ENCODE measurements at regions not wholly inside any gene's neighbourhood (a gene's known extent, or its start where the extent isn't known, plus 50 kb on each side); places are given as distances from the start of the nearest gene placed in this dataset.

DNA sequence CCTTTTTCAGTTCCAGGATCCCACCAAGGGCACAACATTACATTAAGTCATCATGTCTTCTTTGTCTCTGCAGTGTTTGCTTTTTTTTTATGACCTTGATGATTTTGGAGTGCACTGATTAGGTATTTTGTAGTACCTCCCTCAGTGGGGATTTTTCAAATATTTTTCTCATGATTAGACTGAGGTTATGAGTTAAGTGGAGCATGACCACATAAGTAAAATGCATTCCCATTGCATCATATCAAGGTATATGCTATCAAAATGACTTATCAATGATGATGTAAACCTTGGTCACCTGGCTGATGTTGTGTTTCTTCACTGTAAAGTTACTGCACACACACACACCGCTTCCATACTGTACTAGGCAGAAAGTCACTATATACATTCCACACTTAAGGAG lies 96.7 kb upstream of the TRPC4 start:
- TF ChIP-seq, protein P1, sequence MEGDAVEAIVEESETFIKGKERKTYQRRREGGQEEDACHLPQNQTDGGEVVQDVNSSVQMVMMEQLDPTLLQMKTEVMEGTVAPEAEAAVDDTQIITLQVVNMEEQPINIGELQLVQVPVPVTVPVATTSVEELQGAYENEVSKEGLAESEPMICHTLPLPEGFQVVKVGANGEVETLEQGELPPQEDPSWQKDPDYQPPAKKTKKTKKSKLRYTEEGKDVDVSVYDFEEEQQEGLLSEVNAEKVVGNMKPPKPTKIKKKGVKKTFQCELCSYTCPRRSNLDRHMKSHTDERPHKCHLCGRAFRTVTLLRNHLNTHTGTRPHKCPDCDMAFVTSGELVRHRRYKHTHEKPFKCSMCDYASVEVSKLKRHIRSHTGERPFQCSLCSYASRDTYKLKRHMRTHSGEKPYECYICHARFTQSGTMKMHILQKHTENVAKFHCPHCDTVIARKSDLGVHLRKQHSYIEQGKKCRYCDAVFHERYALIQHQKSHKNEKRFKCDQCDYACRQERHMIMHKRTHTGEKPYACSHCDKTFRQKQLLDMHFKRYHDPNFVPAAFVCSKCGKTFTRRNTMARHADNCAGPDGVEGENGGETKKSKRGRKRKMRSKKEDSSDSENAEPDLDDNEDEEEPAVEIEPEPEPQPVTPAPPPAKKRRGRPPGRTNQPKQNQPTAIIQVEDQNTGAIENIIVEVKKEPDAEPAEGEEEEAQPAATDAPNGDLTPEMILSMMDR (IDR thresholded peaks at IDR 0.05), result no peak
- no peak for TF ChIP-seq POLR2A (IDR thresholded peaks at IDR 0.05)
